ENCODE measurements at regions not wholly inside any gene's neighbourhood (a gene's known extent, or its start where the extent isn't known, plus 50 kb on each side); places are given as distances from the start of the nearest gene placed in this dataset.

- H3K27me3 ChIP-seq (ENCODE audit: control insufficient read depth in 1 of 2, insufficient read depth in 2 of 2, low read length in 2 of 2), result no peaks in the 10 kb centered on the region
- H3K9me3 ChIP-seq (ENCODE audit: control insufficient read depth in 2 of 2, insufficient read depth in 1 of 2, low read depth in 1 of 2, low read length in 1 of 2), result no peaks in the 10 kb centered on the region
- no peak overlapping the region for H3K4me3 ChIP-seq (ENCODE audit: low read depth in 1 of 2, low read length in 2 of 2)
- peaks cover 0 to 13% of the 10 kb centered on the region in 2 donors for H3K4me1 ChIP-seq (ENCODE audit: control insufficient read depth in 2 of 2, insufficient read depth in 2 of 2, low read length in 1 of 2)
- H3K27ac ChIP-seq (ENCODE audit: low read depth in 2 of 2, low read length in 1 of 2), result peak overlapping the region in 1 of 2 donors; percentile 90
- H3K36me3 ChIP-seq (ENCODE audit: control insufficient read depth in 2 of 2, insufficient read depth in 2 of 2, low read length in 1 of 2), result no peaks in the 10 kb centered on the region
- WGBS, 2 donors, result 84 to 89% methylated on average over 8 of the region's 8 CpGs
Observed at GRCh38 chr4:38236003-38236402, 275.8 kb downstream of the PTTG2 start.

- Histone ChIP-seq H3K4me1 (ENCODE audit: control insufficient read depth in 2 of 2, insufficient read depth in 2 of 2, low read length in 1 of 2) (peaks cover 0 to 11% of the 10 kb centered on the region in 2 donors), H3K27ac (ENCODE audit: low read depth in 2 of 2, low read length in 1 of 2) (peak overlapping the region; percentile 84 to 90), H3K27me3 (ENCODE audit: control insufficient read depth in 1 of 2, insufficient read depth in 2 of 2, low read length in 2 of 2) (no peaks in the 10 kb centered on the region), H3K36me3 (ENCODE audit: control insufficient read depth in 2 of 2, insufficient read depth in 2 of 2, low read length in 1 of 2) (no peaks in the 10 kb centered on the region), H3K9me3 (ENCODE audit: control insufficient read depth in 2 of 2, insufficient read depth in 1 of 2, low read depth in 1 of 2, low read length in 1 of 2) (no peaks in the 10 kb centered on the region), H3K4me3 (ENCODE audit: low read depth in 1 of 2, low read length in 2 of 2) (no peak overlapping the region)
- WGBS, 2 donors, result 81 to 84% methylated on average over 3 of the region's 3 CpGs
Observed at GRCh38 chr4:38236503-38236902, 276.3 kb downstream of the PTTG2 start.

GRCh38 chr4:38237139-38237538 lies 276.9 kb downstream of the PTTG2 start:
- Histone ChIP-seq H3K27ac (ENCODE audit: low read depth in 2 of 2, low read length in 1 of 2) (peak overlapping the region; percentile 84 to 90), H3K4me3 (ENCODE audit: low read depth in 1 of 2, low read length in 2 of 2) (no peak overlapping the region), H3K36me3 (ENCODE audit: control insufficient read depth in 2 of 2, insufficient read depth in 2 of 2, low read length in 1 of 2) (no peaks in the 10 kb centered on the region), H3K9me3 (ENCODE audit: control insufficient read depth in 2 of 2, insufficient read depth in 1 of 2, low read depth in 1 of 2, low read length in 1 of 2) (no peaks in the 10 kb centered on the region), H3K4me1 (ENCODE audit: control insufficient read depth in 2 of 2, insufficient read depth in 2 of 2, low read length in 1 of 2) (peaks cover 0 to 10% of the 10 kb centered on the region in 2 donors), H3K27me3 (ENCODE audit: control insufficient read depth in 1 of 2, insufficient read depth in 2 of 2, low read length in 2 of 2) (no peaks in the 10 kb centered on the region)
- 30 to 41% methylated on average over 3 of the region's 3 CpGs for WGBS, 2 donors

GRCh38 chr4:38241541-38241940 lies 281.3 kb downstream of the PTTG2 start:
- Histone ChIP-seq H3K27ac (ENCODE audit: low read depth in 2 of 2, low read length in 1 of 2) (peak overlapping the region; percentile 69 to 87), H3K27me3 (ENCODE audit: control insufficient read depth in 1 of 2, insufficient read depth in 2 of 2, low read length in 2 of 2) (no peaks in the 10 kb centered on the region), H3K36me3 (ENCODE audit: control insufficient read depth in 2 of 2, insufficient read depth in 2 of 2, low read length in 1 of 2) (no peaks in the 10 kb centered on the region), H3K9me3 (ENCODE audit: control insufficient read depth in 2 of 2, insufficient read depth in 1 of 2, low read depth in 1 of 2, low read length in 1 of 2) (no peaks in the 10 kb centered on the region), H3K4me1 (ENCODE audit: control insufficient read depth in 2 of 2, insufficient read depth in 2 of 2, low read length in 1 of 2) (peaks cover 0 to 10% of the 10 kb centered on the region in 2 donors), H3K4me3 (ENCODE audit: low read depth in 1 of 2, low read length in 2 of 2) (no peak overlapping the region)
- WGBS, 2 donors, result 47 to 70% methylated on average over 2 of the region's 2 CpGs

GRCh38 chr4:38242101-38242500 lies 281.9 kb downstream of the PTTG2 start:
- Histone ChIP-seq H3K27me3 (ENCODE audit: control insufficient read depth in 1 of 2, insufficient read depth in 2 of 2, low read length in 2 of 2) (no peaks in the 10 kb centered on the region), H3K36me3 (ENCODE audit: control insufficient read depth in 2 of 2, insufficient read depth in 2 of 2, low read length in 1 of 2) (no peaks in the 10 kb centered on the region), H3K9me3 (ENCODE audit: control insufficient read depth in 2 of 2, insufficient read depth in 1 of 2, low read depth in 1 of 2, low read length in 1 of 2) (no peaks in the 10 kb centered on the region), H3K4me3 (ENCODE audit: low read depth in 1 of 2, low read length in 2 of 2) (no peak overlapping the region), H3K4me1 (ENCODE audit: control insufficient read depth in 2 of 2, insufficient read depth in 2 of 2, low read length in 1 of 2) (peaks cover 0 to 7% of the 10 kb centered on the region in 2 donors), H3K27ac (ENCODE audit: low read depth in 2 of 2, low read length in 1 of 2) (peak overlapping the region; percentile 76 to 87)
- 60 to 71% methylated on average over 4 of the region's 4 CpGs for WGBS, 2 donors

GRCh38 chr4:38242822-38243387 lies 282.7 kb downstream of the PTTG2 start:
- no peaks in the 10 kb centered on the region for H3K27me3 ChIP-seq (ENCODE audit: control insufficient read depth in 1 of 2, insufficient read depth in 2 of 2, low read length in 2 of 2)
- no peaks in the 10 kb centered on the region for H3K9me3 ChIP-seq (ENCODE audit: control insufficient read depth in 2 of 2, insufficient read depth in 1 of 2, low read depth in 1 of 2, low read length in 1 of 2)
- H3K4me3 ChIP-seq (ENCODE audit: low read depth in 1 of 2, low read length in 2 of 2), result peak overlapping the region in 1 of 2 donors; percentile 13
- no peaks in the 10 kb centered on the region for H3K36me3 ChIP-seq (ENCODE audit: control insufficient read depth in 2 of 2, insufficient read depth in 2 of 2, low read length in 1 of 2)
- peaks cover 0 to 7% of the 10 kb centered on the region in 2 donors for H3K4me1 ChIP-seq (ENCODE audit: control insufficient read depth in 2 of 2, insufficient read depth in 2 of 2, low read length in 1 of 2)
- 69 to 71% methylated on average over 4 of the region's 4 CpGs for WGBS, 2 donors
- peak overlapping the region; percentile 76 to 79 for H3K27ac ChIP-seq (ENCODE audit: low read depth in 2 of 2, low read length in 1 of 2)

GRCh38 chr4:38243388-38244053 lies 283.3 kb downstream of the PTTG2 start:
- peak overlapping the region; percentile 1 to 13 for H3K4me3 ChIP-seq (ENCODE audit: low read depth in 1 of 2, low read length in 2 of 2)
- peaks cover 0 to 7% of the 10 kb centered on the region in 2 donors for H3K4me1 ChIP-seq (ENCODE audit: control insufficient read depth in 2 of 2, insufficient read depth in 2 of 2, low read length in 1 of 2)
- peak overlapping the region; percentile 76 to 79 for H3K27ac ChIP-seq (ENCODE audit: low read depth in 2 of 2, low read length in 1 of 2)
- H3K9me3 ChIP-seq (ENCODE audit: control insufficient read depth in 2 of 2, insufficient read depth in 1 of 2, low read depth in 1 of 2, low read length in 1 of 2), result no peaks in the 10 kb centered on the region
- H3K27me3 ChIP-seq (ENCODE audit: control insufficient read depth in 1 of 2, insufficient read depth in 2 of 2, low read length in 2 of 2), result no peaks in the 10 kb centered on the region
- no peaks in the 10 kb centered on the region for H3K36me3 ChIP-seq (ENCODE audit: control insufficient read depth in 2 of 2, insufficient read depth in 2 of 2, low read length in 1 of 2)
- 56 to 67% methylated on average over 6 of the region's 6 CpGs for WGBS, 2 donors

GRCh38 chr4:38254825-38255224 lies 294.6 kb downstream of the PTTG2 start:
- no peaks in the 10 kb centered on the region for H3K36me3 ChIP-seq (ENCODE audit: control insufficient read depth in 2 of 2, insufficient read depth in 2 of 2, low read length in 1 of 2)
- WGBS, 2 donors, result 91 to 94% methylated on average over 1 of the region's 1 CpG
- no peak overlapping the region for H3K27ac ChIP-seq (ENCODE audit: low read depth in 2 of 2, low read length in 1 of 2)
- no peaks in the 10 kb centered on the region for H3K27me3 ChIP-seq (ENCODE audit: control insufficient read depth in 1 of 2, insufficient read depth in 2 of 2, low read length in 2 of 2)
- peaks cover 0 to 3% of the 10 kb centered on the region in 2 donors for H3K4me1 ChIP-seq (ENCODE audit: control insufficient read depth in 2 of 2, insufficient read depth in 2 of 2, low read length in 1 of 2)
- no peak overlapping the region for H3K4me3 ChIP-seq (ENCODE audit: low read depth in 1 of 2, low read length in 2 of 2)
- H3K9me3 ChIP-seq (ENCODE audit: control insufficient read depth in 2 of 2, insufficient read depth in 1 of 2, low read depth in 1 of 2, low read length in 1 of 2), result no peaks in the 10 kb centered on the region

GRCh38 chr4:38255572-38255971 lies 295.4 kb downstream of the PTTG2 start:
- H3K4me3 ChIP-seq (ENCODE audit: low read depth in 1 of 2, low read length in 2 of 2), result no peak overlapping the region
- no peaks in the 10 kb centered on the region for H3K9me3 ChIP-seq (ENCODE audit: control insufficient read depth in 2 of 2, insufficient read depth in 1 of 2, low read depth in 1 of 2, low read length in 1 of 2)
- H3K27me3 ChIP-seq (ENCODE audit: control insufficient read depth in 1 of 2, insufficient read depth in 2 of 2, low read length in 2 of 2), result no peaks in the 10 kb centered on the region
- no peaks in the 10 kb centered on the region for H3K36me3 ChIP-seq (ENCODE audit: control insufficient read depth in 2 of 2, insufficient read depth in 2 of 2, low read length in 1 of 2)
- WGBS, 2 donors, result 95% methylated on average over 2 of the region's 2 CpGs
- H3K27ac ChIP-seq (ENCODE audit: low read depth in 2 of 2, low read length in 1 of 2), result no peak overlapping the region
- peaks cover 0 to 4% of the 10 kb centered on the region in 2 donors for H3K4me1 ChIP-seq (ENCODE audit: control insufficient read depth in 2 of 2, insufficient read depth in 2 of 2, low read length in 1 of 2)

GRCh38 chr4:38266616-38267015 lies 306.4 kb downstream of the PTTG2 start:
- H3K36me3 ChIP-seq (ENCODE audit: control insufficient read depth in 2 of 2, insufficient read depth in 2 of 2, low read length in 1 of 2), result no peaks in the 10 kb centered on the region
- peak overlapping the region in 1 of 2 donors; percentile 12 for H3K27ac ChIP-seq (ENCODE audit: low read depth in 2 of 2, low read length in 1 of 2)
- no peaks in the 10 kb centered on the region for H3K4me1 ChIP-seq (ENCODE audit: control insufficient read depth in 2 of 2, insufficient read depth in 2 of 2, low read length in 1 of 2)
- H3K4me3 ChIP-seq (ENCODE audit: low read depth in 1 of 2, low read length in 2 of 2), result no peak overlapping the region
- H3K27me3 ChIP-seq (ENCODE audit: control insufficient read depth in 1 of 2, insufficient read depth in 2 of 2, low read length in 2 of 2), result no peaks in the 10 kb centered on the region
- no peaks in the 10 kb centered on the region for H3K9me3 ChIP-seq (ENCODE audit: control insufficient read depth in 2 of 2, insufficient read depth in 1 of 2, low read depth in 1 of 2, low read length in 1 of 2)
- 58 to 68% methylated on average over 4 of the region's 4 CpGs for WGBS, 2 donors

Data from esophagus (tissue), 2 donors.